OCI-LY1 (cell line): ENCODE measurements at regions not wholly inside any gene's neighbourhood (a gene's known extent, or its start where the extent isn't known, plus 50 kb on each side); places are given as distances from the start of the nearest gene placed in this dataset.

Experiments used
- H2AFZ ChIP-seq: fragments of 200-600 bp; sonication (generic), shearing (Covaris generic); 2 replicates; pipeline ENCODE4 v1.6.0; 2014; ENCODE audit warnings: antibody characterized with exemption, mild to moderate bottlenecking, low read length
- H3F3A ChIP-seq: fragments of 200-600 bp; sonication (generic), shearing (Covaris generic); 2 replicates; pipeline ENCODE4 v1.6.0; 2014; ENCODE audit warnings: mild to moderate bottlenecking, antibody characterized with exemption, low read length, moderate library complexity; ENCODE audit not compliant: insufficient read depth
- H3K27ac ChIP-seq: fragments of 200-600 bp; sonication (generic); 2 replicates; pipeline ENCODE4 v1.5.1; 2014; ENCODE audit warnings: low read length, mixed run types, mild to moderate bottlenecking, low read depth; ENCODE audit not compliant: poor library complexity, severe bottlenecking
- H3K27me3 ChIP-seq: fragments of 200-600 bp; sonication (generic); 2 replicates; pipeline ENCODE4 v1.6.0; 2014; ENCODE audit warnings: antibody characterized with exemption, mild to moderate bottlenecking, low read length, moderate library complexity; ENCODE audit not compliant: insufficient read depth
- H3K36me3 ChIP-seq: fragments of 200-600 bp; sonication (generic); 2 replicates; pipeline ENCODE4 v1.6.1; 2014; ENCODE audit warnings: mild to moderate bottlenecking, antibody characterized with exemption, low read length, moderate library complexity, mixed read lengths; ENCODE audit not compliant: insufficient read depth
- H3K4me1 ChIP-seq: fragments of 200-600 bp; sonication (generic); 2 replicates; pipeline ENCODE4 v1.5.1; 2014; ENCODE audit warnings: mild to moderate bottlenecking, low read length, moderate library complexity; ENCODE audit not compliant: insufficient read depth, severe bottlenecking
- H3K4me2 ChIP-seq: fragments of 200-600 bp; sonication (generic), shearing (Covaris generic); 2 replicates; pipeline ENCODE4 v1.6.1; 2014; ENCODE audit warnings: low read length
- H3K4me3 ChIP-seq: fragments of 200-600 bp; sonication (generic); 2 replicates; pipeline ENCODE4 v1.5.1; 2014; ENCODE audit warnings: low read length, low read depth, mild to moderate bottlenecking, mixed read lengths; ENCODE audit not compliant: poor library complexity, severe bottlenecking
- H3K79me2 ChIP-seq: fragments of 200-600 bp; shearing (Covaris generic); 2 replicates; pipeline ENCODE4 v1.6.1; 2016; ENCODE audit warnings: mixed run types, low read length, mixed read lengths; ENCODE audit not compliant: insufficient read depth
- H3K9ac ChIP-seq: fragments of 200-600 bp; sonication (generic), shearing (Covaris generic); 2 replicates; pipeline ENCODE4 v1.6.1; 2014; ENCODE audit warnings: mild to moderate bottlenecking, low read length, mixed read lengths
- H3K9me2 ChIP-seq: fragments of 200-600 bp; sonication (generic), shearing (Covaris generic); 2 replicates; pipeline ENCODE4 v1.6.1; 2014; ENCODE audit warnings: low read depth, mild to moderate bottlenecking, low read length, mixed read lengths
- H3K9me3 ChIP-seq: fragments of 200-600 bp; shearing (Covaris generic); 2 replicates; pipeline ENCODE4 v1.6.1; 2014; ENCODE audit warnings: low read length, mixed read lengths
- H4K20me1 ChIP-seq: fragments of 200-600 bp; sonication (generic), shearing (Covaris generic); 2 replicates; pipeline ENCODE4 v1.6.0; 2016; ENCODE audit warnings: mild to moderate bottlenecking, low read length; ENCODE audit not compliant: insufficient read depth
- EZH2 ChIP-seq: fragments of 200-600 bp; sonication (generic), shearing (Covaris generic); IDR thresholded peaks from 2 replicates; pipeline ENCODE4 v1.8.0; 2017; ENCODE audit warnings: borderline replicate concordance, mixed run types, mild to moderate bottlenecking, antibody characterized with exemption, low read length, moderate library complexity, mixed read lengths
- TF ChIP-seq, protein P1 (sequence below): fragments of 200-600 bp; sonication (generic), shearing (Covaris generic); IDR thresholded peaks from 2 replicates; pipeline ENCODE4 v1.5.1; 2017; ENCODE audit warnings: mild to moderate bottlenecking, antibody characterized with exemption, low read length, moderate library complexity, mixed read lengths

DNA sequence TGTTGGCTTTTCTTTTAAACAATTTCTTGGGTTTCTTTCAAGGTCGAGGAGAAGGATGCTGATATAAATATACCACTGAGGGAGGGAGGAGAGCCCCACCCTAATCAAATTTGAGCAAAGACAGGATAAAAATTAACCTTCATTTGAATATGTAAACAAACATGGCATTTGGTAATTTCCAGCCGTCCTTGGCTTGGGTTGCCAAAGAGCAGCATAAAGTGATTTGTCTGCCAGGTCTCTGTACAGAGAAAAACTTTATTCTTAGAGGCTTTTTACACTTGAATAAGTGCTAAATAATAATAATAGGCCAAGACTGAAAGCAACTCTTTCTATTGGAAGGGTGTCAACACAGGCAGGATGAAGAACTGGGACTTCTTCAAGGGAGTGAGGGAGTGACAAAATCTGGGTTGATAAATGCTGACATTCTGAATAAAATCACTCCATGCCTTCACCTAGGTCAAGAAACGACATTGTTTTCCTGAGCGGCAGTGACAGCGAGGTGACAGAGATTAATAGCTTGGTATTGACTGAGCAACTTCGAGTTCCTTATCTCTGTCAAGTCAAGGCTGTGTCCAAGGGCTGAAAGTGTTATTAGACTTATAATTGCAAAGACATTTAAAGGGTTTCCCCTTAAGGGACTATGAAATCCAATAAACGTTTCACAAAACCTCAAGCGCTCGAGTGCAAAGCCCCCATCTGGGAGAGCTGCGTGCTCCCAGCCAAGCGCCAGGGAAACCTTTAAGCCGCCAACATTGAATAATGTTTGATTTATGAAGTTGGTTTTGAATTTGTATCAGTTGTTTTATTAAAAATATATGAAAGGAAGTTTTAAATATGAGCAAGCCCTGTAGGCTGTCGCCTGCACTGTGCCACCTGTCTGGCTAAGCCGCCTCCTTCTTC, 269.5 kb upstream of the N4BP1 start:
- no peaks in the 10 kb centered on the region for H3F3A ChIP-seq
- H3K79me2 ChIP-seq, result no peaks in the 10 kb centered on the region
- H3K9ac ChIP-seq, result no peak overlapping the region
- no peak overlapping the region for H3K4me2 ChIP-seq
- no peaks in the 10 kb centered on the region for H3K27me3 ChIP-seq
- no peaks in the 10 kb centered on the region for H3K4me1 ChIP-seq
- TF ChIP-seq, protein P1, sequence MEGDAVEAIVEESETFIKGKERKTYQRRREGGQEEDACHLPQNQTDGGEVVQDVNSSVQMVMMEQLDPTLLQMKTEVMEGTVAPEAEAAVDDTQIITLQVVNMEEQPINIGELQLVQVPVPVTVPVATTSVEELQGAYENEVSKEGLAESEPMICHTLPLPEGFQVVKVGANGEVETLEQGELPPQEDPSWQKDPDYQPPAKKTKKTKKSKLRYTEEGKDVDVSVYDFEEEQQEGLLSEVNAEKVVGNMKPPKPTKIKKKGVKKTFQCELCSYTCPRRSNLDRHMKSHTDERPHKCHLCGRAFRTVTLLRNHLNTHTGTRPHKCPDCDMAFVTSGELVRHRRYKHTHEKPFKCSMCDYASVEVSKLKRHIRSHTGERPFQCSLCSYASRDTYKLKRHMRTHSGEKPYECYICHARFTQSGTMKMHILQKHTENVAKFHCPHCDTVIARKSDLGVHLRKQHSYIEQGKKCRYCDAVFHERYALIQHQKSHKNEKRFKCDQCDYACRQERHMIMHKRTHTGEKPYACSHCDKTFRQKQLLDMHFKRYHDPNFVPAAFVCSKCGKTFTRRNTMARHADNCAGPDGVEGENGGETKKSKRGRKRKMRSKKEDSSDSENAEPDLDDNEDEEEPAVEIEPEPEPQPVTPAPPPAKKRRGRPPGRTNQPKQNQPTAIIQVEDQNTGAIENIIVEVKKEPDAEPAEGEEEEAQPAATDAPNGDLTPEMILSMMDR, result no peak
- TF ChIP-seq EZH2, result no peak
- no peak overlapping the region for H2AFZ ChIP-seq
- H3K36me3 ChIP-seq, result no peaks in the 10 kb centered on the region
- no peaks in the 10 kb centered on the region for H4K20me1 ChIP-seq
- no peak overlapping the region for H3K4me3 ChIP-seq
- no peaks in the 10 kb centered on the region for H3K9me2 ChIP-seq
- H3K27ac ChIP-seq, result no peak overlapping the region
- H3K9me3 ChIP-seq, result no peaks in the 10 kb centered on the region

DNA sequence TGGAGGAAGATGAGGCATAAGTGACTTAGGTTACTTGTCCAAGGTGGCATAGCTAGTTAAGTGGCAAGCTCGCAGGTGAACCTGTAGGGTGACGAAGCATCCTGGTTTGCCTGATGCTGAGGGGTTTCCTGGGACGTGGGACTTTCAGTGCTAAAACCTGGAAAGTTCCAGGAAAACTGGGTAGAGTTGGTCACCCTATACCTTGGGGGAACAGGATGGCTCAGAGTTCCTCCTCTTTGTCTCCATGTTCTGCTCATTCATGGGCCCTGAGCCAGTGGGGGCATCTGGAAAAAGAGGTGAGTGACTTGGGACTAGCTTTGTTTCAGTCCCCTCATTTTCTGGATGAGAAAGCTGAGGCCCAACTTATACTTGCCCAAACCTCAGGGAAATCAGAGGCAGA, 268.0 kb upstream of the N4BP1 start:
- TF ChIP-seq EZH2, result no peak
- TF ChIP-seq, protein P1, result no peak
- H3F3A ChIP-seq, result no peaks in the 10 kb centered on the region
- no peak overlapping the region for H3K9ac ChIP-seq
- H3K4me1 ChIP-seq, result no peaks in the 10 kb centered on the region
- H3K36me3 ChIP-seq, result no peaks in the 10 kb centered on the region
- no peaks in the 10 kb centered on the region for H3K79me2 ChIP-seq
- no peak overlapping the region for H3K4me2 ChIP-seq
- H4K20me1 ChIP-seq, result no peaks in the 10 kb centered on the region
- H3K4me3 ChIP-seq, result no peak overlapping the region
- H3K9me2 ChIP-seq, result no peaks in the 10 kb centered on the region
- no peaks in the 10 kb centered on the region for H3K9me3 ChIP-seq
- H3K27ac ChIP-seq, result no peak overlapping the region
- H3K27me3 ChIP-seq, result no peaks in the 10 kb centered on the region
- H2AFZ ChIP-seq, result no peak overlapping the region

DNA sequence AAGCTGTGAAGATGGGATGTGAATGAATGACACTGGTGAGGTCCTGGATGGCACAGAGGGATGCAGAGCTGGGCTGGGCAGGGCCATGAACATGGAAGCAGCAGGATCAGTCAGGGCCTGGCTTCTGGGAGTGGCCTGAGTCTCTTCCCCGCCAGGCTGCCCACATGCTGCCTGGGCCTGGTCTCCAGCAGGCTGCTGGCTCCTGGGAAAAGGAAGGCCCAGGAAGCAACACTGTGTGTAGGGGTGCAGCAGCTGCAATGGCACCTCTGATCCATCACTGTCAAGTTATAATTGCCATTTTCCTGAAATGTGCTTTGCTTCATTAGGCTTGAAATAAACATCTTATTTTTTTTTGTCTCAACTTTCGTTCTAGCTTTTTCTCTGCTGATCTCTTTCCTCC, 260.2 kb upstream of the N4BP1 start:
- H4K20me1 ChIP-seq, result no peaks in the 10 kb centered on the region
- H3F3A ChIP-seq, result no peaks in the 10 kb centered on the region
- H3K9ac ChIP-seq, result no peak overlapping the region
- H2AFZ ChIP-seq, result no peak overlapping the region
- no peak overlapping the region for H3K4me2 ChIP-seq
- H3K9me2 ChIP-seq, result no peaks in the 10 kb centered on the region
- no peaks in the 10 kb centered on the region for H3K4me1 ChIP-seq
- H3K27ac ChIP-seq, result no peak overlapping the region
- no peak overlapping the region for H3K4me3 ChIP-seq
- no peaks in the 10 kb centered on the region for H3K79me2 ChIP-seq
- no peaks in the 10 kb centered on the region for H3K27me3 ChIP-seq
- TF ChIP-seq, protein P1, result no peak
- no peak for TF ChIP-seq EZH2
- no peaks in the 10 kb centered on the region for H3K36me3 ChIP-seq
- H3K9me3 ChIP-seq, result no peaks in the 10 kb centered on the region
